IPS-20b (cell line): ENCODE measurements at regions not wholly inside any gene's neighbourhood (a gene's known extent, or its start where the extent isn't known, plus 50 kb on each side); places are given as distances from the start of the nearest gene placed in this dataset.

Experiments
- H3K27ac ChIP-seq: one replicate; pipeline ENCODE4 v1.5.1; 2013; ENCODE audit warnings: low read length
- H3K27me3 ChIP-seq: 2 replicates; pipeline ENCODE4 v1.6.1; 2013; ENCODE audit warnings: mild to moderate bottlenecking, low read length, inconsistent platforms; ENCODE audit not compliant: insufficient read depth
- H3K36me3 ChIP-seq: 2 replicates; pipeline ENCODE4 v1.6.1; 2013; ENCODE audit warnings: low read depth, mild to moderate bottlenecking, inconsistent platforms, low read length, moderate library complexity; ENCODE audit not compliant: insufficient read depth
- H3K4me1 ChIP-seq: 2 replicates; pipeline ENCODE4 v1.6.1; 2013; ENCODE audit warnings: mild to moderate bottlenecking, control low read depth, inconsistent platforms, low read length, moderate library complexity; ENCODE audit not compliant: insufficient read depth
- H3K4me3 ChIP-seq: 2 replicates; pipeline ENCODE4 v1.5.1; 2013; ENCODE audit warnings: mild to moderate bottlenecking, low read length, inconsistent platforms
- H3K9ac ChIP-seq: 2 replicates; pipeline ENCODE4 v1.6.1; 2013; ENCODE audit warnings: low read depth, mild to moderate bottlenecking, inconsistent platforms, low read length, moderate library complexity
- H3K9me3 ChIP-seq: 2 replicates; pipeline ENCODE4 v1.6.1; 2013; ENCODE audit warnings: mild to moderate bottlenecking, low read depth, low read length, inconsistent platforms; ENCODE audit not compliant: insufficient read depth

DNA sequence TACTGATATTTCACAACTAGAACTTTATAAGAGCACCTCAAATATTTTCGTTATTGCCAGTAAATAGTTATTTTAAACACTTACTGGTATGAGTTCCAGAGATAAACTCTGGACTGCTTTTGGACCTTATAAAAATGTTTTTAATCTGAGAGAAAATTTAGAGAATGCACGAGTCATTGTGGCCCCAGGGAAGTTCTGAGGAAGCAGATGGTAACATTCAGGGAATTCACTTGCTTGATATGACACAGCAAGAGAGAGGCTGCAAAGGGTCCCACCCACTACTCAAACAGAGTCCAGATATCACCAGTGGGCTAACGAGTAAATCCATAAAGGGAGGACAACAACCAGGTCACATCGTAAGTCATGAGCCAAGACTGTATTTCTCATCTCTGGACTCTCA, 526.8 kb downstream of the TDRD15 start:
- Histone ChIP-seq H3K36me3 (no peaks in the 10 kb centered on the region), H3K9me3 (no peaks in the 10 kb centered on the region), H3K9ac (no peak overlapping the region), H3K27ac (no peak overlapping the region), H3K4me3 (no peak overlapping the region), H3K4me1 (no peaks in the 10 kb centered on the region; the same call in 1 of the 2 replicates), H3K27me3 (no peaks in the 10 kb centered on the region)

- Histone ChIP-seq H3K4me3 (no peak overlapping the region), H3K4me1 (peaks cover 5% of the 10 kb centered on the region; the same call in 1 of the 2 replicates), H3K9ac (no peak overlapping the region), H3K27ac (no peak overlapping the region), H3K36me3 (no peaks in the 10 kb centered on the region), H3K27me3 (no peaks in the 10 kb centered on the region), H3K9me3 (no peaks in the 10 kb centered on the region)
Observed at GRCh38 chr2:21655136-21655535, 531.4 kb downstream of the TDRD15 start.

DNA sequence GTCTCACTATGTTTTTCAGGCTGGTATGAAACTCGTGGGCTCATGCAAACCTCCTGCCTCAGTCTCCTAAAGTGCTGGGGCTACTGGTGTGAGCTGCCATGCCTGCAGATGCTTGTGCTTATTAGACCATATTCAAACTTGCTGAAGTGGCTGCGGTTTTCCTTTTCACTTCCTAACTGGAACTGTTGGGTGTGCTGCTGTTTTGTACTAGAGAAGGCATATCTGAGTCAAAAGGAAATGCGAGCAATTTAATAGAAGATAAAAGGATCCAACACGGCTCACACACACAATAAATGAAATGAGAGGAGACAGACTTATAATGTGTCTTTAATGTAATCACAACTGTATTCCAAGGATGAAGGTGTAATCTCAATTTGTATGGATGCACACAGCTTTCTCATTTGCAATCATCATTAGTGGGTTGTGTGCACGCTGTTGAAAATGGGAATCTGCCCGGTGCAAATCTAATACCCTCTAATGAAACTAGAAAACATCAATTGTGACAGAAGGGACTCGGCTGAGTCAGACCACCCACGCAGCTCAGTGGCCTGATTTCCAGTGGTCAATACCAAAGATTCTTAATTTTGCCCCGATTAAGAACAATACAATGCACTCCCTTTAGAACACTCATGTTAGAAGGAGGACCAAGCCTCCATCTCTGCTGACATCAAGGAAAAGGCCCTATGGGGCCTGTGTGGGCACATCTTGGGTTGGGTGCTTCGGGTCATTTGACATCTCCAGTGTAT, 532.7 kb downstream of the TDRD15 start:
- Histone ChIP-seq H3K27me3 (no peaks in the 10 kb centered on the region), H3K4me3 (no peak overlapping the region), H3K27ac (no peak overlapping the region), H3K36me3 (no peaks in the 10 kb centered on the region), H3K4me1 (peaks cover 5% of the 10 kb centered on the region; the same call in 1 of the 2 replicates), H3K9ac (no peak overlapping the region), H3K9me3 (no peaks in the 10 kb centered on the region)

- no peak overlapping the region for H3K9ac ChIP-seq
- H3K27ac ChIP-seq, result no peak overlapping the region
- no peak overlapping the region for H3K4me3 ChIP-seq
Observed at GRCh38 chr2:21657445-21657844, 533.7 kb downstream of the TDRD15 start.

GRCh38 chr2:21658269-21658668, 534.5 kb downstream of the TDRD15 start:
- no peaks in the 10 kb centered on the region for H3K36me3 ChIP-seq
- H3K9ac ChIP-seq, result no peak overlapping the region
- H3K9me3 ChIP-seq, result no peaks in the 10 kb centered on the region
- no peaks in the 10 kb centered on the region for H3K27me3 ChIP-seq
- H3K27ac ChIP-seq, result no peak overlapping the region
- no peak overlapping the region for H3K4me3 ChIP-seq
- H3K4me1 ChIP-seq, result peaks cover 5% of the 10 kb centered on the region; the same call in 1 of the 2 replicates

More at GRCh38 chr2:21657445-21657844, 533.7 kb downstream of the TDRD15 start:
- peaks cover 5% of the 10 kb centered on the region; the same call in 1 of the 2 replicates for H3K4me1 ChIP-seq
- no peaks in the 10 kb centered on the region for H3K9me3 ChIP-seq
- H3K27me3 ChIP-seq, result no peaks in the 10 kb centered on the region
- H3K36me3 ChIP-seq, result no peaks in the 10 kb centered on the region

- H3K9ac ChIP-seq, result no peak overlapping the region
- no peaks in the 10 kb centered on the region for H3K36me3 ChIP-seq
- H3K27ac ChIP-seq, result no peak overlapping the region
- H3K9me3 ChIP-seq, result no peaks in the 10 kb centered on the region
- no peaks in the 10 kb centered on the region for H3K27me3 ChIP-seq
- H3K4me1 ChIP-seq, result peaks cover 5% of the 10 kb centered on the region; the same call in 1 of the 2 replicates
- H3K4me3 ChIP-seq, result no peak overlapping the region
Observed at GRCh38 chr2:21658907-21659477, 535.2 kb downstream of the TDRD15 start.

DNA sequence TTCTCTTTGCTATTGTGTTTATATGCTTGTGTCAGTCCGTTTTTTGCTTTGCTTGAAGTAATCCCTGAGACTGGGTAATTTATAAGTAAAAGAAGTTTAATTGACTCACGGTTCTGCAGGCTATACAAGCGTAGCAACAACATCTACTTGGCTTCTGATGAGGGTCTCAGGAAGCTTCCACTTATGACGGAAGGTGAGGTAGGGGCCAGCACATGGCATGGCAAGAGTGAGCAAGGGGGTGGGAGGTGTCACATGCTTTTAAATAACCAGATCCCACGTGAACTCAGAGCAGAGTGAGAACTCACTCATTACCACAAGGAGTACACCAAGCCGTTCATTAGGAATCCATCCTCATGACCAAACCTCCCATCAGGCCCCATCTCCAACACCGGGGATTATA, 540.3 kb downstream of the TDRD15 start:
- Histone ChIP-seq H3K27ac (no peak overlapping the region), H3K36me3 (no peaks in the 10 kb centered on the region), H3K4me1 (peaks cover 8% of the 10 kb centered on the region; the same call in 1 of the 2 replicates), H3K9me3 (no peaks in the 10 kb centered on the region), H3K4me3 (no peak overlapping the region), H3K27me3 (no peaks in the 10 kb centered on the region), H3K9ac (no peak overlapping the region)

GRCh38 chr2:21667638-21668037, 543.9 kb downstream of the TDRD15 start:
- H3K9me3 ChIP-seq, result no peaks in the 10 kb centered on the region
- H3K9ac ChIP-seq, result no peak overlapping the region
- H3K27ac ChIP-seq, result no peak overlapping the region
- no peak overlapping the region for H3K4me3 ChIP-seq
- H3K27me3 ChIP-seq, result no peaks in the 10 kb centered on the region
- H3K4me1 ChIP-seq, result peaks cover 10% of the 10 kb centered on the region; the same call in 1 of the 2 replicates
- no peaks in the 10 kb centered on the region for H3K36me3 ChIP-seq

DNA sequence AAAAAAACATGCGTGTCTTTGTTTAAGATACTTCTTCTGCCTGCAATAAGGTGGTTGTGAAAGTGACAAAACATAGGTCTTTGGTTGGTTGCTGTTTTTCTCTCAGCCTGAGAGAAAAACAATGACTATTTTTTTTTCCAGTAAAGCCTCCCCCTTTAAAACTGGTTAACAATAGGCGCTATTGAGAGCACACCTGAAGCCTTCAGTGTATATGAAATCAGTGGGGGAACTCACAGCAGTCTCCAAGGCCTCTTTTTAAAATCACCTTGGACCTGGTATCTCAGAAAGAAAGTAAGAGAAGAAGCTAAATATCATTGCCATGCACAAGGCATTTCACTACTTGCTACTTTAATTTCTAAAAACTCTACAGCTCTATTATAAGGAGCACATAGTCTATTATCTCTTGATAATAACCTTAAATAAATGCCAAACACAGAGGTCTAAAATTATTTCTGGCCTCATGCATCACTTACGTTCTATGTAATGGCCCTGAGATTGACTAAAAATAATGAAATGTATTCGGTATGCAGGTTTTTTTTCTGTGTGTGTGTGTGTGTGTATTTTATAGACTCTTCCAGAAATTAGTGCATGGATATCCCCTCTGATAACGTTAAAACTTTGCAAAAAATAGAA, 544.4 kb downstream of the TDRD15 start:
- Histone ChIP-seq H3K4me1 (peaks cover 10% of the 10 kb centered on the region; the same call in 1 of the 2 replicates), H3K27ac (no peak overlapping the region), H3K9me3 (no peaks in the 10 kb centered on the region), H3K9ac (no peak overlapping the region), H3K36me3 (no peaks in the 10 kb centered on the region), H3K27me3 (no peaks in the 10 kb centered on the region), H3K4me3 (no peak overlapping the region)

- H3K27me3 ChIP-seq, result no peaks in the 10 kb centered on the region
- no peak overlapping the region for H3K9ac ChIP-seq
- no peak overlapping the region for H3K4me3 ChIP-seq
- H3K9me3 ChIP-seq, result no peaks in the 10 kb centered on the region
- H3K36me3 ChIP-seq, result no peaks in the 10 kb centered on the region
- no peaks in the 10 kb centered on the region for H3K4me1 ChIP-seq
- no peak overlapping the region for H3K27ac ChIP-seq
Observed at GRCh38 chr2:21676041-21676440, 552.3 kb downstream of the TDRD15 start.

GRCh38 chr2:21676676-21677075, 552.9 kb downstream of the TDRD15 start:
- Histone ChIP-seq H3K9me3 (no peaks in the 10 kb centered on the region), H3K36me3 (no peaks in the 10 kb centered on the region), H3K9ac (no peak overlapping the region), H3K27me3 (no peaks in the 10 kb centered on the region), H3K4me3 (no peak overlapping the region), H3K27ac (no peak overlapping the region), H3K4me1 (no peaks in the 10 kb centered on the region)

DNA sequence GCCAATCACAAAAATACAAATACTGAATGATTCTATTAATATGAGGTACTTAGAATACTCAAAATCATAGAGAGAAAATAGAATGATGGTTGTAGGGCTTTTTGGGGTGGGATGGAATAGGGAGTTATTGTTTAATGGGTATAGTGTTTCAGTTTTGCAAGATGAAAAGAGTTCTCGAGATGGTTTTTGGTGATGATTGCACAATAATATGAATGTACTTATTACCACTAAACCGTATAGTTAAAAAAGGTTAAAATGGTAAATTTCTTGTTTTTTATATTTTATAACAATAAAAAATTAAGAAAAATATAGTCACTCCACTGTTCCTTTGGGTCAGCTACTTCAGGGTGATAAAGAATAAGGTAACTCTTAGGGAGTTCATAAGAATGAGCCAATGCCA, 560.1 kb downstream of the TDRD15 start:
- Histone ChIP-seq H3K4me3 (no peak overlapping the region), H3K9me3 (no peaks in the 10 kb centered on the region), H3K27ac (no peak overlapping the region), H3K27me3 (no peaks in the 10 kb centered on the region), H3K4me1 (no peaks in the 10 kb centered on the region), H3K36me3 (no peaks in the 10 kb centered on the region), H3K9ac (no peak overlapping the region)
